ENCODE measurements at regions not wholly inside any gene's neighbourhood (a gene's known extent, or its start where the extent isn't known, plus 50 kb on each side); places are given as distances from the start of the nearest gene placed in this dataset.

DNA sequence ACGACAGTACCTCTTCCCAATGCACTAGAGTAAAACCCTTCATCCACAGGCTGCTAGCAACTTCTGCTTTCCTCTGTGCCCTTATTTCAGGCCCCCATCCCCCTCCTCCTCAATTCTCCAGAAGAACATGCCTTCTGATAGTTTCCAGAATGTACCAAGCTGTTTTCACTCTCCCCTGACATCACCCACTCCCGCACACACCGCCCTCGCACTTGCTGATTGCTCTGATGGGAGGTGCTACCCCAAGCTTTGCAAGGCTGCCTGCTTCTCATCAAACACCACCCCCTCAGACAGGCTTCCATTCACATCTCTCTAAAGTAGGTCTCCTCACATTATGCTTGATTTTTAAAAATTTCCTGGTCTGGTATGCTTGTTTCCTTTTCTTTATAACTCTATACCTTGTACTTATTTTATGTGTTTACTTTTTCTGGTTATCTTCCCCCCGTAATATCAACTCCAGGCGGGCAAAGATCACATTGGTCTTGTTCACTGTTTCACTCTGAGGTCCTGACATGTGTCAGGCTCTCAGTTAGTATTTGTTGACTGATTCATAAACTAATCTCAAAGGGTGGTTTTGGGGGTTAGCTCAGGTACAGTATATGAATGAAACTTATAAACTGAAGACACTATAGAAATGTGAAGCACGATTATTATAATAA lies 91.0 kb upstream of the C9orf72 start:
- TF ChIP-seq, protein P1, sequence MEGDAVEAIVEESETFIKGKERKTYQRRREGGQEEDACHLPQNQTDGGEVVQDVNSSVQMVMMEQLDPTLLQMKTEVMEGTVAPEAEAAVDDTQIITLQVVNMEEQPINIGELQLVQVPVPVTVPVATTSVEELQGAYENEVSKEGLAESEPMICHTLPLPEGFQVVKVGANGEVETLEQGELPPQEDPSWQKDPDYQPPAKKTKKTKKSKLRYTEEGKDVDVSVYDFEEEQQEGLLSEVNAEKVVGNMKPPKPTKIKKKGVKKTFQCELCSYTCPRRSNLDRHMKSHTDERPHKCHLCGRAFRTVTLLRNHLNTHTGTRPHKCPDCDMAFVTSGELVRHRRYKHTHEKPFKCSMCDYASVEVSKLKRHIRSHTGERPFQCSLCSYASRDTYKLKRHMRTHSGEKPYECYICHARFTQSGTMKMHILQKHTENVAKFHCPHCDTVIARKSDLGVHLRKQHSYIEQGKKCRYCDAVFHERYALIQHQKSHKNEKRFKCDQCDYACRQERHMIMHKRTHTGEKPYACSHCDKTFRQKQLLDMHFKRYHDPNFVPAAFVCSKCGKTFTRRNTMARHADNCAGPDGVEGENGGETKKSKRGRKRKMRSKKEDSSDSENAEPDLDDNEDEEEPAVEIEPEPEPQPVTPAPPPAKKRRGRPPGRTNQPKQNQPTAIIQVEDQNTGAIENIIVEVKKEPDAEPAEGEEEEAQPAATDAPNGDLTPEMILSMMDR (IDR thresholded peaks at IDR 0.05): no peak
- TF ChIP-seq POLR2A (IDR thresholded peaks at IDR 0.05): no peak
